DOHH2 (cell line): ENCODE measurements at regions not wholly inside any gene's neighbourhood (a gene's known extent, or its start where the extent isn't known, plus 50 kb on each side); places are given as distances from the start of the nearest gene placed in this dataset.

Experiments used
- H3F3A ChIP-seq: fragments of 200-600 bp; sonication (generic), shearing (Covaris generic); 2 replicates; pipeline ENCODE4 v1.6.0; 2016; ENCODE audit warnings: antibody characterized with exemption, mild to moderate bottlenecking; ENCODE audit not compliant: control insufficient read depth, insufficient read depth
- H3K27ac ChIP-seq: fragments of 200-600 bp; sonication (generic); 2 replicates; pipeline ENCODE4 v1.5.1; 2014; ENCODE audit warnings: low read depth, mild to moderate bottlenecking, low read length, moderate library complexity
- H3K27me3 ChIP-seq: fragments of 200-600 bp; sonication (generic); 2 replicates; pipeline ENCODE4 v1.6.1; 2014; ENCODE audit warnings: mild to moderate bottlenecking, low read length, mixed read lengths; ENCODE audit not compliant: control insufficient read depth
- H3K36me3 ChIP-seq: fragments of 200-600 bp; sonication (generic); 2 replicates; pipeline ENCODE4 v1.6.1; 2014; ENCODE audit warnings: mild to moderate bottlenecking, low read length, moderate library complexity, mixed read lengths; ENCODE audit not compliant: control insufficient read depth
- H3K4me1 ChIP-seq: fragments of 200-600 bp; sonication (generic); 2 replicates; pipeline ENCODE4 v1.6.1; 2014; ENCODE audit warnings: mild to moderate bottlenecking, low read length, mixed read lengths; ENCODE audit not compliant: control insufficient read depth
- H3K4me2 ChIP-seq: fragments of 200-600 bp; sonication (generic); 2 replicates; pipeline ENCODE4 v1.6.0; 2014; ENCODE audit warnings: mild to moderate bottlenecking, low read length, moderate library complexity
- H3K4me3 ChIP-seq: fragments of 200-600 bp; sonication (generic); 2 replicates; pipeline ENCODE4 v1.5.1; 2014; ENCODE audit warnings: mild to moderate bottlenecking, low read length, mixed read lengths
- H3K79me2 ChIP-seq: fragments of 200-600 bp; sonication (generic); 2 replicates; pipeline ENCODE4 v1.6.1; 2014; ENCODE audit warnings: mild to moderate bottlenecking, low read length, mixed read lengths; ENCODE audit not compliant: control insufficient read depth
- H3K9me2 ChIP-seq: fragments of 200-600 bp; sonication (generic); replicated peaks from 2 replicates; pipeline ENCODE4 v1.6.1; 2014; ENCODE audit warnings: mild to moderate bottlenecking, low read length, mixed read lengths; ENCODE audit not compliant: control insufficient read depth
- H3K9me3 ChIP-seq: fragments of 200-600 bp; sonication (generic); 2 replicates; pipeline ENCODE4 v1.6.1; 2014; ENCODE audit warnings: antibody characterized with exemption, low read length, mixed read lengths; ENCODE audit not compliant: control insufficient read depth, insufficient read depth
- H4K20me1 ChIP-seq: fragments of 200-600 bp; sonication (generic); 2 replicates; pipeline ENCODE4 v1.6.0; 2014; ENCODE audit warnings: low read depth, mild to moderate bottlenecking, antibody characterized with exemption, low read length, moderate library complexity; ENCODE audit not compliant: control insufficient read depth, insufficient read depth
- CTCF ChIP-seq: fragments of 200-600 bp; sonication (generic); IDR thresholded peaks from one replicate; pipeline ENCODE4 v1.5.1; 2014; ENCODE audit warnings: antibody characterized with exemption, mild to moderate bottlenecking, low read depth, low read length; ENCODE audit not compliant: poor library complexity, severe bottlenecking
- EZH2phosphoT487 ChIP-seq: fragments of 200-600 bp; sonication (generic); IDR thresholded peaks from 2 replicates; pipeline ENCODE4 v1.6.1; 2017; ENCODE audit warnings: borderline replicate concordance, mild to moderate bottlenecking, antibody characterized with exemption, low read length, moderate library complexity, mixed read lengths

- Histone ChIP-seq H3K36me3 (no peaks in the 10 kb centered on the region), H3K9me2 (no peaks in the 10 kb centered on the region), H3K4me1 (no peaks in the 10 kb centered on the region), H3K9me3 (no peaks in the 10 kb centered on the region), H3K4me3 (no peak overlapping the region), H3K4me2 (no peak overlapping the region), H4K20me1 (no peaks in the 10 kb centered on the region), H3K27ac (no peak overlapping the region), H3F3A (no peaks in the 10 kb centered on the region), H3K79me2 (no peaks in the 10 kb centered on the region), H3K27me3 (no peaks in the 10 kb centered on the region; the same call in 1 of the 2 replicates)
- TF ChIP-seq EZH2phosphoT487, result no peak
- TF ChIP-seq CTCF, result no peak
Measured at GRCh38 chr11:11675671-11676181, 53.9 kb upstream of the GALNT18 start.

- no peaks in the 10 kb centered on the region for H3K9me2 ChIP-seq
- H3K36me3 ChIP-seq, result no peaks in the 10 kb centered on the region
- H3K27me3 ChIP-seq, result peaks cover 4% of the 10 kb centered on the region; the same call in 1 of the 2 replicates
- no peaks in the 10 kb centered on the region for H3F3A ChIP-seq
- no peak overlapping the region for H3K4me2 ChIP-seq
- H3K27ac ChIP-seq, result no peak overlapping the region
- no peak overlapping the region for H3K4me3 ChIP-seq
- H3K9me3 ChIP-seq, result no peaks in the 10 kb centered on the region
- TF ChIP-seq EZH2phosphoT487, result no peak
- no peak for TF ChIP-seq CTCF
- no peaks in the 10 kb centered on the region for H3K4me1 ChIP-seq
- no peaks in the 10 kb centered on the region for H4K20me1 ChIP-seq
- H3K79me2 ChIP-seq, result no peaks in the 10 kb centered on the region
Measured at GRCh38 chr11:11672789-11673188, 51.0 kb upstream of the GALNT18 start.

GRCh38 chr11:11672101-11672500 lies 50.3 kb upstream of the GALNT18 start:
- no peaks in the 10 kb centered on the region for H3K36me3 ChIP-seq
- H3K4me3 ChIP-seq, result no peak overlapping the region
- H3F3A ChIP-seq, result no peaks in the 10 kb centered on the region
- no peaks in the 10 kb centered on the region for H3K9me3 ChIP-seq
- H3K79me2 ChIP-seq, result no peaks in the 10 kb centered on the region
- H3K4me1 ChIP-seq, result no peaks in the 10 kb centered on the region
- no peaks in the 10 kb centered on the region for H3K9me2 ChIP-seq
- H3K27ac ChIP-seq, result no peak overlapping the region
- H3K27me3 ChIP-seq, result peaks cover 4% of the 10 kb centered on the region; the same call in 1 of the 2 replicates
- H3K4me2 ChIP-seq, result no peak overlapping the region
- no peak for TF ChIP-seq CTCF
- no peak for TF ChIP-seq EZH2phosphoT487
- no peaks in the 10 kb centered on the region for H4K20me1 ChIP-seq
